Thyroid gland (tissue), 4 donors: ENCODE measurements at regions not wholly inside any gene's neighbourhood (a gene's known extent, or its start where the extent isn't known, plus 50 kb on each side); places are given as distances from the start of the nearest gene placed in this dataset.
"Not testable (repeated sequence)": the region's sequence is repeated elsewhere in the genome, so short reads cannot be mapped to it uniquely, and the experiment has no call there.

Experiments
- DNase-seq, 2 donors: peaks; one replicate each; pipeline ENCODE4 v3.0.0-alpha.2; 2019
- H3K27ac ChIP-seq, 3 donors: fragments of 200-600 bp; sonication (generic); 1 replicate in 2 of 3; 2 replicates in 1 of 3; pipeline ENCODE4 v1.5.1; 2016 to 2019; ENCODE audit warnings: mild to moderate bottlenecking in 1 of 3, moderate library complexity in 1 of 3
- H3K27me3 ChIP-seq: fragments of 200-600 bp; sonication (generic); one replicate; pipeline ENCODE4 v1.5.1; 2019
- H3K36me3 ChIP-seq, 2 donors: fragments of 200-600 bp; sonication (generic); one replicate each; pipeline ENCODE4 v1.5.1; 2016 to 2019
- H3K4me1 ChIP-seq, 2 donors: fragments of 200-600 bp; sonication (generic); one replicate each; pipeline ENCODE4 v1.5.1; 2017 to 2019
- H3K4me3 ChIP-seq, 3 donors: fragments of 200-600 bp; sonication (generic); replicated peaks in 1 of 3; 1 replicate in 2 of 3; 2 replicates in 1 of 3; pipeline ENCODE4 v1.5.1; 2016; ENCODE audit warnings: mild to moderate bottlenecking in 1 of 3
- H3K9me3 ChIP-seq: fragments of 200-600 bp; sonication (generic); one replicate; pipeline ENCODE4 v1.5.1; 2017
- POLR2A ChIP-seq, 2 donors: fragments of 450-650 bp; IDR thresholded peaks; one replicate each; pipeline ENCODE4 v1.6.1; 2017; ENCODE audit warnings: antibody characterized with exemption in 2 of 2, mild to moderate bottlenecking in 2 of 2, moderate library complexity in 1 of 2
- WGBS, 2 donors: methylation state at CpG; one replicate each; pipeline ENCODE4 v1.1.5; 2017; 5-methylcytosine and 5-hydroxymethylcytosine counted together
- intact Hi-C: fragments of 100-400 bp; cut with DNase I; formaldehyde crosslinking; loops from one replicate; pipeline ENCODE4 v1.15.1; 2023
- TF ChIP-seq, protein P1 (sequence below), 6 experiments: fragments of 200-600 bp in 3 of 6; fragments of 450-650 bp in 3 of 6; sonication (generic) in 3 of 6; IDR thresholded peaks; one replicate each; pipeline ENCODE4 v1.5.1; 2016 to 2019; ENCODE audit warnings: antibody characterized with exemption in 6 of 6, mild to moderate bottlenecking in 2 of 6, inconsistent platforms in 1 of 6, moderate library complexity in 1 of 6

DNA sequence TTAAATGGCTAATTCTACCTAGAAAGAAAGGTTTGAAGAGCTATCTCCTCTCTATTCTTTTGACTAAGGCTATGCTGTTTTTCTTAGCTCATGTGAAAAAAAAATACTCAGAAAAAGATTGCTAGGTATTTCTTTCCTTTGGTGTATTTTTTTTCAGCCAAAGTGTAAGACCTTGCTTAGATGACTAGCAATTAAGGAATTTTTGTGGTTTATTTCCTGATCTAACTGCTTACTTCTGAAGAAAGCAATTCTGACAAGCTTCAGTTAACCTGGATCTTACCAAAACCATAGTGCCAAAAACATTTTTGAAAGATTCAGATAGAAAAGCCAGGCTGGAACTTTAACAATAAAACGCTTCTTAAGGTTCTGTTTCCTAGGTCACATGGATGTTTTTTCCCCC is 315.6 kb downstream of the SOX2 start:
- no peaks in the 10 kb centered on the region for H3K9me3 ChIP-seq
- DNase-seq = no peak
- intact Hi-C loops = no loop called here
- no peaks in the 10 kb centered on the region for H3K27me3 ChIP-seq
- H3K4me3 ChIP-seq = no peak overlapping the region
- WGBS, 2 donors = 81 to 85% methylated on average over 1 of the region's 1 CpG
- no peaks in the 10 kb centered on the region for H3K4me1 ChIP-seq
- H3K27ac ChIP-seq = no peak overlapping the region
- TF ChIP-seq POLR2A (IDR thresholded peaks at IDR 0.05) = no peak
- TF ChIP-seq, protein P1, sequence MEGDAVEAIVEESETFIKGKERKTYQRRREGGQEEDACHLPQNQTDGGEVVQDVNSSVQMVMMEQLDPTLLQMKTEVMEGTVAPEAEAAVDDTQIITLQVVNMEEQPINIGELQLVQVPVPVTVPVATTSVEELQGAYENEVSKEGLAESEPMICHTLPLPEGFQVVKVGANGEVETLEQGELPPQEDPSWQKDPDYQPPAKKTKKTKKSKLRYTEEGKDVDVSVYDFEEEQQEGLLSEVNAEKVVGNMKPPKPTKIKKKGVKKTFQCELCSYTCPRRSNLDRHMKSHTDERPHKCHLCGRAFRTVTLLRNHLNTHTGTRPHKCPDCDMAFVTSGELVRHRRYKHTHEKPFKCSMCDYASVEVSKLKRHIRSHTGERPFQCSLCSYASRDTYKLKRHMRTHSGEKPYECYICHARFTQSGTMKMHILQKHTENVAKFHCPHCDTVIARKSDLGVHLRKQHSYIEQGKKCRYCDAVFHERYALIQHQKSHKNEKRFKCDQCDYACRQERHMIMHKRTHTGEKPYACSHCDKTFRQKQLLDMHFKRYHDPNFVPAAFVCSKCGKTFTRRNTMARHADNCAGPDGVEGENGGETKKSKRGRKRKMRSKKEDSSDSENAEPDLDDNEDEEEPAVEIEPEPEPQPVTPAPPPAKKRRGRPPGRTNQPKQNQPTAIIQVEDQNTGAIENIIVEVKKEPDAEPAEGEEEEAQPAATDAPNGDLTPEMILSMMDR (IDR thresholded peaks at IDR 0.05) = no peak
- no peaks in the 10 kb centered on the region for H3K36me3 ChIP-seq

DNA sequence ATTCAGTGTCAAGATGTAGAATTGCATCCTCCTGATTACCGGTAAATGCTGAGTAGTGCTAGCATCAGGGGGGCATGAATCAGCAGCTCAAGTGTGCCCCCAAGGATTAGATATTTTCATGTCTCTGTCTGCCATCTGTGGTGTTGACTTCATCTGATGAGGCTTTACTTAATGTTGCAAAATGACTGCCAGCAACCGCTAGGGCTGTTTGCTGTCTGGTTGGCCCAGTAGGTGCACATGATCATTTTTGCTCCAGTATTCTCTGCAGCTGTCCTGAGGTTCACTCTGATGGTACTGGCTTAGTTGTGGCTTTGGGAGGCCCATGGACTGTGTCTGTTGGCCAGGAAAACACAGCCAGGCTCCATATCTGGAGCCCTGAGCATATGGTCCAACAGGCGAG is 316.4 kb downstream of the SOX2 start:
- Histone ChIP-seq H3K9me3 (no peaks in the 10 kb centered on the region), H3K27ac (no peak overlapping the region), H3K36me3 (no peaks in the 10 kb centered on the region), H3K4me1 (no peaks in the 10 kb centered on the region), H3K4me3 (no peak overlapping the region), H3K27me3 (no peaks in the 10 kb centered on the region)
- WGBS, 2 donors = 89 to 96% methylated on average over 3 of the region's 3 CpGs
- no peak for DNase-seq
- intact Hi-C loops = no loop called here
- TF ChIP-seq POLR2A (IDR thresholded peaks at IDR 0.05) = no peak
- TF ChIP-seq, protein P1 (IDR thresholded peaks at IDR 0.05) = no peak

- H3K4me3 ChIP-seq, H3K27me3 ChIP-seq, DNase-seq, intact Hi-C loops, H3K9me3 ChIP-seq, H3K27ac ChIP-seq, H3K4me1 ChIP-seq, H3K36me3 ChIP-seq: not testable (repeated sequence)
- WGBS, 2 donors = 89 to 94% methylated on average over 1 of the region's 1 CpG
Observed at GRCh38 chr3:182034231-182034630, 322.5 kb downstream of the SOX2 start.

GRCh38 chr3:182035324-182035723 is 323.6 kb downstream of the SOX2 start:
- H3K27ac ChIP-seq = no peak overlapping the region
- 85 to 87% methylated on average over 3 of the region's 3 CpGs for WGBS, 2 donors
- intact Hi-C loops = no loop called here

DNA sequence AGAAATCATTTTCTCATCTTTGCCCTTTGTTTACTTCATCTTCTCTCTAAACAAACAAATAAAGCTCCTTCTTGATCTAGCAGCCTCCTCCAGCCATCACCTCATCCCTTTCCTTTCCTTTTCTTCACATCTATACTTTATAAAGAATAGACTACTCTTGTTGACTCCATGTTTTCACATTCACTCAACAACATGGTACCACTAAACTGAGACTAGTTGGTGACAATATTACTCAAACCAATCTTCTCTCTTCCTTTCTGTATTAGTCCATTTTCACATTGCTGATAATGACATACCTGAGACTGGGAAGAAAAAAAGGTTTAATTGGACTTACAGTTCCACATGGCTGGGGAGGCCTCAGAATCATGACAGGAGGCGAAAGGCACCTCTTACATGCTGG is 324.7 kb downstream of the SOX2 start:
- Histone ChIP-seq H3K36me3 (no peaks in the 10 kb centered on the region), H3K4me1 (no peaks in the 10 kb centered on the region), H3K9me3 (no peaks in the 10 kb centered on the region), H3K27ac (no peak overlapping the region), H3K27me3 (no peaks in the 10 kb centered on the region), H3K4me3 (no peak overlapping the region)
- TF ChIP-seq POLR2A (IDR thresholded peaks at IDR 0.05) = no peak
- TF ChIP-seq, protein P1 (IDR thresholded peaks at IDR 0.05) = no peak
- DNase-seq = no peak
- 87 to 96% methylated on average over 1 of the region's 1 CpG for WGBS, 2 donors
- intact Hi-C loops = no loop called here

More at GRCh38 chr3:182035324-182035723, 323.6 kb downstream of the SOX2 start:
- TF ChIP-seq, protein P1 (IDR thresholded peaks at IDR 0.05) = no peak
- no peak for TF ChIP-seq POLR2A (IDR thresholded peaks at IDR 0.05)
- H3K36me3 ChIP-seq = no peaks in the 10 kb centered on the region
- no peak for DNase-seq
- no peak overlapping the region for H3K4me3 ChIP-seq
- no peaks in the 10 kb centered on the region for H3K27me3 ChIP-seq
- H3K4me1 ChIP-seq = no peaks in the 10 kb centered on the region
- no peaks in the 10 kb centered on the region for H3K9me3 ChIP-seq
